Left renal cortex interstitium (tissue), 4 donors: ENCODE measurements at regions not wholly inside any gene's neighbourhood (a gene's known extent, or its start where the extent isn't known, plus 50 kb on each side); places are given as distances from the start of the nearest gene placed in this dataset.

Experiments
- DNase-seq, 4 donors: peaks; one replicate each; pipeline ENCODE4 v3.0.0-alpha.2; 2013; ENCODE audit warnings: low read depth in 4 of 4, low spot score in 2 of 4, missing footprints in 1 of 4

GRCh38 chr13:50188696-50189095, 173.5 kb downstream of the KCNRG start:
- no peak for DNase-seq

- DNase-seq, result no peak
These were observed 174.2 kb downstream of the KCNRG start for GRCh38 chr13:50189450-50189849.

DNA sequence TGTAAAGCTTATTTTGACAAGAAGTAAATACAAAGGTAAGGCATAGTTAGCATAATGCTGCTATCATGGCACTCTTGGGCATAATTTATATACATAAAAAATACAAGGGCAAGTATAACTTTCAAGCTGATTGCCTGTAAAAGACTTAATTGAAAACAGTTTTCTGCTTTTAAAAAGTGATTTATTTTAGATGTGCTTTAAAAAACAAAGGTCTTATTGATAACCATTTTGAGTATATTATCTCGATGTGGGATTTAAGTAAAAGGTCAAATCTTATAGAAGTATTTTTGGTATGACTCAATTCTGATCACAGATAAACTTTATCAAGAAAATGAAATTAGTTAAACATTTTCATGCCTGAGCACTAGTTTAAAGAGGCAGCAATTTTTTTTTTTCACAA, 175.8 kb downstream of the KCNRG start:
- DNase-seq, result no peak

DNA sequence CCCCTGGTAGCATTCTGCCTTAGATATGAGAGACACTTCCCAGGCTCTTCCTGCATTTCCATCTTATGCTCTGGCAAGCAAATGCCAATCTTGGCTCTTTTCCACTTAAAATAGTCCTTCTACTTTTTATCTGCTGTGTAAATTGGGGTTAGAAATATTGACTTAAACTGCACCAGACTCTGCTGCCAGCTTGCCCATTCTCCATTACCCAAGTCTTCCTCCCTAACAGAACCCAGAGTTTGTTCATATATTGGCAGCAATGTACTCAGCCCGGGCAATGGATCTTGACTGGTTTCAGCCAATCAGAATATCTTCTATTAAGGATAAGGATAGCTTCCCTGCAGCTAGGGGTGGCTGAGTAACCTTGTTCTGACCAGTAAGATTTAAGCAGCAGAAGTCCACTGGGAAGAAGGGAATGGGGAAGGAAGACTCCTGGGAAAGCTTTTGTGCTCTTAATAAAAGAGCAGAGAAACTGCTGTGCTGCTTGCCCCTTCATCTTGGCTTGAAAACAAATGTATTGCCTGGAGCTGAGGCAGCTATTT, 177.1 kb downstream of the KCNRG start:
- DNase-seq, result no peak

GRCh38 chr13:50195045-50195444, 179.8 kb downstream of the KCNRG start:
- DNase-seq, result no peak

DNA sequence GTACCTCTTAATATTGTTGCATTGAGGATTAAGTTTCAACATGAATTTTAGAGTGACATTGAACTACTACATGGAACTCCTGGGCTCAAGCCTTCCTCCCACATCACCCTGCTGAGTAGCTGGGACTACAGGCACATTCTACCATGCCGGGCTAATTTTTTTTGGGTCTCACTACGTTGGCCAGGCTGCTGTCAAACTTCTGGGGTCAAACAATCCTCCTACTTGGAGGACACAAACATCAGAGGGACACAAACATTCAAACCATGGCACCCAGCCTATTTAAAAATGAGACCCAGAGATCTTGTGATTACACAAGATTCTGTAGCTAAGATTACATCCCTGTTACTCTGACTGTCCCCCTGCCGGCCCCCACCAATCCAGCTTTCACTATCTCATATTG, 180.9 kb downstream of the KCNRG start:
- no peak for DNase-seq

DNA sequence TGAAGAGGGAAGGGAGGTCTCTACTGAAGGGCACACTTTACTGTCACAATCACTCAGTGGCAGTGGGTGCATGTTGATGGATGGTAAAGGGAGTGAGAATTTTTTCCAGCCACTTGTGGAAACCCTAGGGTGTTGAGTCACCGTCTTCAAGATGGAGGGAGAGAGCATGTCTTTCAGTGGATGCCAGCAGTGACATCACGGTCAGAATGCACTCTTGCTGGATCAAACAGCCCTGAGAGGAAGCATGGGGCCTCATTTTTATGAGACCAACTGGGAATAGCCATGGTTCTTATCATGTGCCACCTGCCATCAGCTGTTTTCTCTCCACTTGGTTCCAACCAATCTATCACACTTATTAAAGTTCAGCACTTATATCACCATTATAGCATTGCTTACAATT, 182.5 kb downstream of the KCNRG start:
- DNase-seq, result no peak

- no peak for DNase-seq
These were observed 183.3 kb downstream of the KCNRG start for GRCh38 chr13:50198508-50198907.

GRCh38 chr13:50200569-50200968, 185.3 kb downstream of the KCNRG start:
- DNase-seq, result no peak

- no peak for DNase-seq
These were observed 185.7 kb downstream of the KCNRG start for GRCh38 chr13:50200988-50201387.

DNA sequence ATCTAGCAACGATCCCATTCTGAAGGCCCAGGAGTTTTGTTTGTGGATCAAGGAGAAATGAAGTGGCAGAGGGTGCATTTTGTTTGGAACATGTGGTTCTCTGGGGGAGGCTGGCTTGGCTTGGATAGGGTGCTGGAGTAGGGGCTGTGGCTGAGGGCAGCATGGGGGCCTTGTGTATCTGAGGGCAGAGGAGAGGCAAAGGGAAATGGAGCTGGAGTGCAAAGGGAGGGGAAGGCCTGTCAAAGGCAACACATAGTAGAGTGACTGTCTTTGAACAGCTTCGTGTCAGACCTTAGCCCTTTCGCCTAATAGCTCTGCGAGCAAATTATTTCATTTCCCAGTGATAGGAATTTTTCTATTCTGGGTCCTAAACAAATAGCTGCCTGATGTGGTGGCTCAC, 187.2 kb downstream of the KCNRG start:
- DNase-seq, result no peak

DNA sequence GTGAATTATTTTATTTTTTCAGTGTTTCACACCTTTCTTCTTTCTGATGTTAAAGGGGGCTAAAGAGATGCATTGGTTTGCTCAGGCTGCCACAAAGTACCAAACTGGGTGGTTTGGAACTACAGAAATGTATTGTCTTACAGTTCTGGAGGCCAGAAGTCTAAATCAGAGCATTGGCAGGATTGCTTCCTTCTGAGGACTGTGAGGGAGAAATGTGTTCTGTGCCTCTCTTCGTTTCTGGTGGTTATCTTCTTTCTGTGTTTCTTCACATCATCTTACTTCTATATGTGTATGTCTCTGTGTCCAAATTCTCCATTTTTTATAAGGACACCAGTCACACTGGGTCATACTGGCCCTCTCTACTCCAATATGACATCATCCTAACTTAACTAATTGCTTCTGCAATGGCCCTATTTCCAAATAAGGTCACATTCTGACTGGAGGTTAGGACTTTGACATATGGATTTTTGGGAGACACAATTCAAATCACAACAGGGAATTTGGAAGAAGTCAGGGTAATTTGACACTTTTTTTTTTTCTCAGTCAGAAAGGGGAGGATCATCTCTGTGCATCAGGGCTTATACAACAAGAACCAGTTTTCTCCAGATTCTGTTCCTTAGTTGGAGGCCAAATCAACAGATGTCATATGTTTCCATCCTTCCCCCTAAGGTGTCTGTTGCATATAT, 188.2 kb downstream of the KCNRG start:
- no peak for DNase-seq

DNA sequence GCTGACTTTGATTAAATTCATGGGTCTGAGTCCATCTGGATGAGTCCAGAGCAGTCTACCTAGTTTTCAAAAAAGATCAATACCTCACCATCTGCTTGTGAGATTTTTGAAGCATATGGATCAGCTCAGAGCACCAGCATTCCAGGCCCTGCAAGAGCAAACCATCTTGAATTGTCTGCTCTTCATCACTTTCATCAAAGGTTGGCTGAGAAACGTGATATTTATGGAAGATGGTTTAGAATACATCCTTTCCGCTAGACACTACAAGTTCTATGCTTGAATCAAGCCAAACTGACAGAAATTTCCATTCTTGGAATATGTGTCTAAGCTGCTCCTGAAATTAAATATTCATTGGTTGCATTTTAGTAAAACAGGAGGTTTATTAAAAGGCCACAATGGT, 190.3 kb downstream of the KCNRG start:
- no peak for DNase-seq

DNA sequence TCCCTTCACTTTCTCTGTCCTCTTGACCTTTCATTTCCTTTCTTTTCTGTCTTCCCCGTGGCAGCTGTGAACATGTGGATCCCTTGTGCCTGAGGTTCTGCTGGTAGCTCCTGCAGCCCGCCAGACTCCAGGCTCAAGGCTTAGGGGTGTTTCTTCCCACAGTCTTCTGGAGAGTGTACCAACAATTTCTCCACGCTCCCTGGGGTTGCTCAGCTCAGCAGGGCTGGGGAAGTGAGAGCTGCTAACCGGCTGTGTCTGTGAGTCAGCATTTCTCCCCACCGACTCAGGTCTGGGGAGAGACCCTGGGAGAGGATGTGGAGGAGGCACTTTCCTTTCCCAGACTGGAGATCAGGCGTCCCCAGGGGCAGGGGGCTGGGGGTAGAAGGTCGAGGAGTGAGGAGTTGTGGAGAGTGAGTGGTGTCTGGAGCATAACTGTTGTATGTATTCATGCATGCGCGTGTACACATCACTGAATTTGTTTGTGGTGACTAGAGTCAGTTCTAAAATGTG, 193.6 kb downstream of the KCNRG start:
- no peak for DNase-seq

DNA sequence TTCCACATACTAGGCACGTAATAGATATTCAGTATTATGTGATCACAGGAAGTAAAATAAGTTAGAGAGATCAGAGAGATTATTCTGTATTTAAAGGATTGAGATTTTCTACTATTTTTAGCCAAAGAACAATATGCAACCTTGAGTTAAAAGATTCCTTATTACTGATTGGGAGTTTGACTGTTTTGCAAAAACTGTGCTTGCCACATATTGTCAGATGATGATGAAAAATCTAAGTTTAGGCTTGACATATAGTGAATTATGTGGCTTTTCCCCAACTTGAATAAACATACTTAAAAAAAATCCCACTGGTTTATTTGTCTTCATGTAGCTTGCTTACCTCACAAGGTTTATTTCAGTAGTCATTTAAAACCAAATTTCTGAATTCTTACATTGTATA, 194.4 kb downstream of the KCNRG start:
- DNase-seq, result no peak

DNA sequence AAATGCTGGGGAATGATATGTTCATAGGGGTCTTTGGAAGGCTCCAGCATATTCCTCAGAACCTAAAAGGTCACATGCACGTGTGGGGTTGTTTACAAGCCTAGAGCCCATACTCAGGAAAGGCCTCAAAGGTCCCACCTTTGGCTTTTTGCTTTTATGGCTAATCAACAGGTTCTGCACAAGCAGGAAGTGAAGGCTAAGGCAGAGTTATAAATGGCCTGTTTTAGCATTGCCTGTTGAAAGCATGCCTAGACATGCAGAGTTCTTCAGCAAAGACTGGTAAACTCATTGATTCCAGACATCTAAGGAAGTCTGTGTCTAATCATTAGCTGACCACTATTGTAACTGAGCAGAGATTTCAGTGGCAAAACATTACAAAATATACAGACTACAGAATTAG, 198.3 kb downstream of the KCNRG start:
- no peak for DNase-seq

GRCh38 chr13:50214514-50214913, 199.3 kb downstream of the KCNRG start:
- no peak for DNase-seq

DNA sequence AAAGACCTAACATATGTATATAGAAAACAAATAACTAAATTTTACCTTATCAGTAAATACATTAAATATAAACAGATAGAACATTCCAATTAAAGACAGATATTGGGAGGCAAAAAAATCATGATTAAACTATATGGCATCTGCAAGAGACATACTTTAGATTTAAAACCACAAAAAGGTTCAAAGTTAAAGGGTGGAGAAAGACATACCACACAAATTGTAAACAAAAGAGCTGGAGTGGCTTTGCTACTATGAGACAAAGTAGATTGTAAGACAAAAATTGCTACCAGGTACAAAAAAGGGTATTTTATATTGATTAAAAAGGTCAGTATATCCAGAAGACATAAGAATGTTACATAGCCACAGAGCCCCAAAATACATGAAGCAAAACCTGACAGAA, 200.2 kb downstream of the KCNRG start:
- DNase-seq, result no peak

GRCh38 chr13:50219743-50220142, 204.5 kb downstream of the KCNRG start:
- DNase-seq, result no peak

DNA sequence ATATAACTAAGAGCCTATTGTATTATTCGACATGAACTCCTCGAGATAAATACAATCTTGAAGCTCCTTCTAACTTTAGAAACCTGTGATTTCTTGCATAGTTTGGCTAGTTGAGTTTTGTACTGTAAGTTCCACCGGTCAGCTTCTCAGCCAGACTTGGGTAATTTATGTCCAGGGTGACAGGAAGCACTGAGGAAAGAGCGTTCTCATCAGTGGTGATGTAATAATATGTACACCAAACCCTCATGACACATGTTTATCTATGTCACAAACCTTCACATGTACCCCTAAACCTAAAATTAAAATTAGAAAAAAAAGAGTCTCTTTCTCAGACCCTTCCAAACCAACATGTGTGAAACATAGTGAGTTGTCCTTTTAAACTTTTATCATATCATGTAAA, 205.7 kb downstream of the KCNRG start:
- DNase-seq, result no peak

DNA sequence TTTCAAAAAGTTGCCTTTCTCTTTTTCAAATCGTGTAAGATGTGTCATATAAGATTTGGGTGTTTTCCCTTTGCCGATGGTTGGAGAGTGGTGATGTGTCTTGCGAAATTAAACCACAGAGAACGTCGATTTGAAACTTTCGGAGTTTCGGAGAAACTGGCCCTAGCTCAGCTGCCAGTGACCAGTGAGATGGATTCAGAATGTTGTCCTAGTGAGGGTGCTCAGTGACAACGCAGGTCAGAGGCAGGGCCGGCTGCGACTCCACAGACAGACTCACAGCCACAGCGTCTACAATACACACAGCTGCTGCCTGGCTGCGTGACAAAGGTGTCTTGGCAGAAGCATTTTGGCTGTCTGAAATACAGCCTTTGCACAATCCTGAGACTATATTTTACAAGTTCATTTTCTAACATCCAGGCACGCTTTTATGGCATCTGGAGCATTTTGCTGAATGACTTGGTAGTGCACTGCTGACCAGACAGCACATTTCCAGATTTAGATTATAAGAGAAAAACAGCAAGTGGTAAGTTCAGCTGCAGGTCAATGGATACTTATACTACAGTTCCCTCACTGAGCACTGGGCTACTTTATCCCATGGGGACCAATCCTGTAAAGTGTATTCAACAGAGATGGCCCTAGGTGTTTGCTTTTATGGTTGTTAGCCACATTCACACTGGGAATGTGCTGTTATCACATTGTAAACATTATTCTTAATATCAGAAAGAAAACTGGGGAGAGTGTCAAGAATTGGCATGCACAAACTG, 207.5 kb downstream of the KCNRG start:
- DNase-seq, result no peak

DNA sequence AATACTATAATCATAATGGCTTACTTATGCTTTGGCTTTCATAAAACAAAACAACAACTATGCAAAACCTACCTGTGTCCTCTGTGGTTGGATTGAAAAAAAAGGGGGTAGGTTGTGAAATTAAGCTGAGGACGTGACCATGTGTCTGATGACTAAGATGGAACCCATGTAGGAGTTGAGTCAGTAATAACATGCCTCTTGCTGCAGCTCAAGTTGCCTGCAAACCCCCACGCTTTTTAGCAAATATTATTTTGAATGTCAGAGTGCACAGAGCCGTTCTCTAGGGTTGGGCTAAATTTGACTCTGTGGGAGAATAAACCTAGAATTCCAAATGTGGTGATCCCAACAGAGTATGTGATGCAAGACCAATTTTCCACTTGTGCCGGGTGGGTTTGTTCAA, 209.3 kb downstream of the KCNRG start:
- DNase-seq, result no peak
